ENCODE measurements at regions not wholly inside any gene's neighbourhood (a gene's known extent, or its start where the extent isn't known, plus 50 kb on each side); places are given as distances from the start of the nearest gene placed in this dataset.

- no peak for DNase-seq (ENCODE audit: low read depth in 2 of 2)
Observed at GRCh38 chr13:40114305-40114896, 458.9 kb downstream of the COG6 start.

- no peak for DNase-seq (ENCODE audit: low read depth in 2 of 2)
Observed at GRCh38 chr13:40115426-40115825, 460.0 kb downstream of the COG6 start.

GRCh38 chr13:40116008-40116407, 460.5 kb downstream of the COG6 start:
- DNase-seq (ENCODE audit: low read depth in 2 of 2): no peak

- no peak for DNase-seq (ENCODE audit: low read depth in 2 of 2)
Observed at GRCh38 chr13:40118337-40118736, 462.9 kb downstream of the COG6 start.

GRCh38 chr13:40119852-40120251, 464.4 kb downstream of the COG6 start:
- DNase-seq (ENCODE audit: low read depth in 2 of 2): no peak

GRCh38 chr13:40120288-40120687, 464.8 kb downstream of the COG6 start:
- no peak for DNase-seq (ENCODE audit: low read depth in 2 of 2)

- no peak for DNase-seq (ENCODE audit: low read depth in 2 of 2)
Observed at GRCh38 chr13:40120781-40121180, 465.3 kb downstream of the COG6 start.

GRCh38 chr13:40121722-40122121, 466.3 kb downstream of the COG6 start:
- DNase-seq (ENCODE audit: low read depth in 2 of 2): no peak

GRCh38 chr13:40123962-40124632, 468.6 kb downstream of the COG6 start:
- DNase-seq (ENCODE audit: low read depth in 2 of 2): no peak

GRCh38 chr13:40124633-40125015, 469.2 kb downstream of the COG6 start:
- DNase-seq (ENCODE audit: low read depth in 2 of 2): no peak

- no peak for DNase-seq (ENCODE audit: low read depth in 2 of 2)
Observed at GRCh38 chr13:40125336-40125735, 469.9 kb downstream of the COG6 start.

GRCh38 chr13:40126306-40127085, 471.0 kb downstream of the COG6 start:
- no peak for DNase-seq (ENCODE audit: low read depth in 2 of 2)

- DNase-seq (ENCODE audit: low read depth in 2 of 2): no peak
Observed at GRCh38 chr13:40127476-40127875, 472.0 kb downstream of the COG6 start.

GRCh38 chr13:40127925-40128324, 472.5 kb downstream of the COG6 start:
- no peak for DNase-seq (ENCODE audit: low read depth in 2 of 2)

GRCh38 chr13:40129467-40129866, 474.0 kb downstream of the COG6 start:
- DNase-seq (ENCODE audit: low read depth in 2 of 2): no peak

- DNase-seq (ENCODE audit: low read depth in 2 of 2): no peak
Observed at GRCh38 chr13:40130871-40131636, 475.6 kb downstream of the COG6 start.

GRCh38 chr13:40132249-40132648, 476.8 kb downstream of the COG6 start:
- no peak for DNase-seq (ENCODE audit: low read depth in 2 of 2)

- no peak for DNase-seq (ENCODE audit: low read depth in 2 of 2)
Observed at GRCh38 chr13:40136896-40137295, 481.4 kb downstream of the COG6 start.

GRCh38 chr13:40137400-40137799, 481.9 kb downstream of the COG6 start:
- DNase-seq (ENCODE audit: low read depth in 2 of 2): no peak

GRCh38 chr13:40139896-40140520, 484.5 kb downstream of the COG6 start:
- no peak for DNase-seq (ENCODE audit: low read depth in 2 of 2)

- no peak for DNase-seq (ENCODE audit: low read depth in 2 of 2)
Observed at GRCh38 chr13:40141859-40142555, 486.5 kb downstream of the COG6 start.

All from stimulated activated CD8-positive, alpha-beta memory T cell treated with anti-CD3 and anti-CD28 coated beads, Interleukin-7, amount 100 ng/mL, for 1 hour (primary cell).